ENCODE measurements at regions not wholly inside any gene's neighbourhood (a gene's known extent, or its start where the extent isn't known, plus 50 kb on each side); places are given as distances from the start of the nearest gene placed in this dataset.

GRCh38 chr14:101463566-101464171, 97.6 kb upstream of the DIO3 start (continued):
- no peak for TF ChIP-seq SKIL (CRISPR knock-in tag; IDR thresholded peaks at IDR 0.05; ENCODE audit: borderline replicate concordance)
- TF ChIP-seq PATZ1 (CRISPR knock-in tag; IDR thresholded peaks at IDR 0.05) = no peak
- 0 out of 2 replicates have a peak, but pooled peaks have one; percentile 32 for TF ChIP-seq SOX6 (IDR thresholded peaks at IDR 0.05)
- no peak for TF ChIP-seq SOX6 (CRISPR knock-in tag; IDR thresholded peaks at IDR 0.05)
- TF ChIP-seq ZMYM3 (CRISPR knock-in tag; IDR thresholded peaks at IDR 0.05) = no peak
- TF ChIP-seq HCFC1 (IDR thresholded peaks at IDR 0.05; ENCODE audit: low read depth, low read length) = no peak
- TF ChIP-seq ZNF878 (CRISPR knock-in tag; IDR thresholded peaks at IDR 0.05) = no peak
- TF ChIP-seq, protein P1, sequence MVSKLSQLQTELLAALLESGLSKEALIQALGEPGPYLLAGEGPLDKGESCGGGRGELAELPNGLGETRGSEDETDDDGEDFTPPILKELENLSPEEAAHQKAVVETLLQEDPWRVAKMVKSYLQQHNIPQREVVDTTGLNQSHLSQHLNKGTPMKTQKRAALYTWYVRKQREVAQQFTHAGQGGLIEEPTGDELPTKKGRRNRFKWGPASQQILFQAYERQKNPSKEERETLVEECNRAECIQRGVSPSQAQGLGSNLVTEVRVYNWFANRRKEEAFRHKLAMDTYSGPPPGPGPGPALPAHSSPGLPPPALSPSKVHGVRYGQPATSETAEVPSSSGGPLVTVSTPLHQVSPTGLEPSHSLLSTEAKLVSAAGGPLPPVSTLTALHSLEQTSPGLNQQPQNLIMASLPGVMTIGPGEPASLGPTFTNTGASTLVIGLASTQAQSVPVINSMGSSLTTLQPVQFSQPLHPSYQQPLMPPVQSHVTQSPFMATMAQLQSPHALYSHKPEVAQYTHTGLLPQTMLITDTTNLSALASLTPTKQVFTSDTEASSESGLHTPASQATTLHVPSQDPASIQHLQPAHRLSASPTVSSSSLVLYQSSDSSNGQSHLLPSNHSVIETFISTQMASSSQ (IDR thresholded peaks at IDR 0.05; ENCODE audit: low read depth) = no peak
- TF ChIP-seq, protein P1 (CRISPR knock-in tag; IDR thresholded peaks at IDR 0.05; ENCODE audit: borderline replicate concordance) = no peak
- TF ChIP-seq, protein P2, sequence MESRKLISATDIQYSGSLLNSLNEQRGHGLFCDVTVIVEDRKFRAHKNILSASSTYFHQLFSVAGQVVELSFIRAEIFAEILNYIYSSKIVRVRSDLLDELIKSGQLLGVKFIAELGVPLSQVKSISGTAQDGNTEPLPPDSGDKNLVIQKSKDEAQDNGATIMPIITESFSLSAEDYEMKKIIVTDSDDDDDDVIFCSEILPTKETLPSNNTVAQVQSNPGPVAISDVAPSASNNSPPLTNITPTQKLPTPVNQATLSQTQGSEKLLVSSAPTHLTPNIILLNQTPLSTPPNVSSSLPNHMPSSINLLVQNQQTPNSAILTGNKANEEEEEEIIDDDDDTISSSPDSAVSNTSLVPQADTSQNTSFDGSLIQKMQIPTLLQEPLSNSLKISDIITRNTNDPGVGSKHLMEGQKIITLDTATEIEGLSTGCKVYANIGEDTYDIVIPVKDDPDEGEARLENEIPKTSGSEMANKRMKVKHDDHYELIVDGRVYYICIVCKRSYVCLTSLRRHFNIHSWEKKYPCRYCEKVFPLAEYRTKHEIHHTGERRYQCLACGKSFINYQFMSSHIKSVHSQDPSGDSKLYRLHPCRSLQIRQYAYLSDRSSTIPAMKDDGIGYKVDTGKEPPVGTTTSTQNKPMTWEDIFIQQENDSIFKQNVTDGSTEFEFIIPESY (CRISPR knock-in tag; IDR thresholded peaks at IDR 0.05) = no peak
- TF ChIP-seq MNT (IDR thresholded peaks at IDR 0.05) = no peak
- TF ChIP-seq IKZF1 (IDR thresholded peaks at IDR 0.05) = 0 out of 2 replicates have a peak, but pooled peaks have one; percentile 28
- no peak for TF ChIP-seq ZNF205 (CRISPR knock-in tag; IDR thresholded peaks at IDR 0.05)
- TF ChIP-seq AHR (CRISPR knock-in tag; IDR thresholded peaks at IDR 0.05) = no peak
